Ovary (tissue), 3 donors: ENCODE measurements at regions not wholly inside any gene's neighbourhood (a gene's known extent, or its start where the extent isn't known, plus 50 kb on each side); places are given as distances from the start of the nearest gene placed in this dataset.

Experiments
- CTCF ChIP-seq, 3 donors: fragments of 450-650 bp in 2 of 3; fragments of 200-600 bp in 1 of 3; IDR thresholded peaks; one replicate each; pipeline versions ENCODE4 v1.5.1 to v1.8.0; 2016 to 2022; ENCODE audit warnings: antibody characterized with exemption in 3 of 3, mild to moderate bottlenecking in 1 of 3
- POLR2A ChIP-seq: fragments of 450-650 bp; IDR thresholded peaks from one replicate; pipeline ENCODE4 v1.6.1; 2017; ENCODE audit warnings: antibody characterized with exemption, mild to moderate bottlenecking, moderate library complexity
- donor health status: DM: no; HTN: no; CAD: no.

- TF ChIP-seq CTCF (IDR thresholded peaks at IDR 0.05), result no peak
- TF ChIP-seq POLR2A, result no peak
Measured at GRCh38 chr2:204280262-204280668, 265.0 kb upstream of the PARD3B start.
